Omental fat pad (tissue), 3 donors: ENCODE measurements at regions not wholly inside any gene's neighbourhood (a gene's known extent, or its start where the extent isn't known, plus 50 kb on each side); places are given as distances from the start of the nearest gene placed in this dataset.

Source experiments
- ATAC-seq: fragments of 150-250 bp; one replicate; pipeline ENCODE4 v1.9.1; 2016; ENCODE audit warnings: mild to moderate bottlenecking, moderate library complexity; ENCODE audit not compliant: low FRiP score
- DNase-seq: peaks from one replicate; pipeline ENCODE4 v3.0.0-alpha.2; 2019; ENCODE audit warnings: low spot score
- CTCF ChIP-seq, 3 donors: fragments of 450-650 bp; IDR thresholded peaks; one replicate each; pipeline ENCODE4 v1.5.1; 2016 to 2017; ENCODE audit warnings: antibody characterized with exemption in 3 of 3, mild to moderate bottlenecking in 3 of 3, moderate library complexity in 2 of 3

- no peak for TF ChIP-seq CTCF (IDR thresholded peaks at IDR 0.05)
- DNase-seq (no peak), ATAC-seq (no peak)
Measured at GRCh38 chr3:164190566-164190965, 887.7 kb downstream of the SI start.

GRCh38 chr3:164186095-164186494, 892.2 kb downstream of the SI start:
- TF ChIP-seq CTCF (IDR thresholded peaks at IDR 0.05) = no peak
- DNase-seq = no peak
- ATAC-seq = no peak

GRCh38 chr3:164179110-164179774, 899.1 kb downstream of the SI start:
- DNase-seq (no peak), ATAC-seq (no peak)
- no peak for TF ChIP-seq CTCF (IDR thresholded peaks at IDR 0.05)

DNA sequence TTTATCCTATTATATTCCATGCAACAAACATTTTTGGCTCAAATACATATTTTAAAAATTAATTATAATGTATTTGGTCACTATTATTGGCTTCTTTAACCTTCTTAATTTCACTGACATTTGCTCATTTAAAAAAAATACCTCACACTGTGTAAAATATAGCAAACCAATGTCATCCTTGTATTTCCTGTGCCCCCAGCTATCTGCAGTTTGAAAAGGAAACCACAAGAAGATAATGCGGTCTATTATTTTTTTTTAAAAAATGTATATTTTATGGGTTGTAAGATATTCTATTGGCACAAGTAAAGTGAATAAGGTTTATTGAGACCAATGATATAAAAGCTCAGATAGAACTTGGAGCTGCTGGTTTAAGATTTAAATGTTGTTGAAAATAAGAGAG, 904.2 kb downstream of the SI start:
- ATAC-seq (no peak), DNase-seq (no peak)
- no peak for TF ChIP-seq CTCF (IDR thresholded peaks at IDR 0.05)

DNA sequence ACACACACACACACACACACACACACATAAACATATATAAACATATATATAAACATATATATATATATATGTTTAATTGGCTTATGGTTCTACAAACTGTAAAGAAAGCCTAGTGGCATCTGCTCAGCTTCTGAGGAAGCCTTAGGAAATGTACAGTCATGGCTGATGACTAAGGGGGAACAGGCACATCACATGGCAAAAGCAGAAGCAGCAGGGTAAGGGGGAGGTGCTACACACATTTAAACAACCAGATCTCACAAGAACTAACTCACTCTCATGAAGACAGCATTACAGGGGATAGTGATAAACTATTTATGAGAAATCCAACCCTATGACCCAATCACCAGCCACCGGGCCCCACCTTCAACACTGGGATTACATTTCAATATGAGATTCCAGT, 922.9 kb downstream of the SI start:
- ATAC-seq (no peak), DNase-seq (no peak)
- TF ChIP-seq CTCF (IDR thresholded peaks at IDR 0.05) = no peak

DNA sequence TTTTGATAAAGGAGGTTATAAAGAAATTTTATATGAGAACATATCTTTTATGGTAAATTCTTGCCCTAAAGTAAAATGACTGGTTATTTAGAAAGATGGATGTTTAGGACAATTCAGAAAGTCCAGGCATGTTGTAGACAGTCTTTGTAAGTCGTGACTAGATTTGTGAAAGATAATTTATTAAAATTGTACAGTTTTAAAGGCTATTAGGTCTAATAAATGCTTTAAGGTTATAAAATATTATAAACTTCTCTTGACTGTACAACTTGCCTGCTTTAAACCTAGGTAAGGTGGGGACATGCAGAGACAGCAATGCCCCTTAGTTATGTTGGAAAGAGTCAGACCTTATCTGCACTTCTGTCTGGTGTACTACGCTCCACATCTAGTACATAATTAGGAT, 933.5 kb downstream of the SI start:
- ATAC-seq (no peak), DNase-seq (no peak)
- TF ChIP-seq CTCF (IDR thresholded peaks at IDR 0.05) = no peak

- DNase-seq (no peak), ATAC-seq (no peak)
- no peak for TF ChIP-seq CTCF (IDR thresholded peaks at IDR 0.05)
Measured at GRCh38 chr3:164132878-164133277, 945.4 kb downstream of the SI start.
